NCI-H226 (cell line): ENCODE measurements at regions not wholly inside any gene's neighbourhood (a gene's known extent, or its start where the extent isn't known, plus 50 kb on each side); places are given as distances from the start of the nearest gene placed in this dataset.
"Not testable (repeated sequence)": the region's sequence is repeated elsewhere in the genome, so short reads cannot be mapped to it uniquely, and the experiment has no call there.

ENCODE experiments used
- DNase-seq: peaks from one replicate; pipeline ENCODE4 v3.0.0-alpha.2; 2015

DNA sequence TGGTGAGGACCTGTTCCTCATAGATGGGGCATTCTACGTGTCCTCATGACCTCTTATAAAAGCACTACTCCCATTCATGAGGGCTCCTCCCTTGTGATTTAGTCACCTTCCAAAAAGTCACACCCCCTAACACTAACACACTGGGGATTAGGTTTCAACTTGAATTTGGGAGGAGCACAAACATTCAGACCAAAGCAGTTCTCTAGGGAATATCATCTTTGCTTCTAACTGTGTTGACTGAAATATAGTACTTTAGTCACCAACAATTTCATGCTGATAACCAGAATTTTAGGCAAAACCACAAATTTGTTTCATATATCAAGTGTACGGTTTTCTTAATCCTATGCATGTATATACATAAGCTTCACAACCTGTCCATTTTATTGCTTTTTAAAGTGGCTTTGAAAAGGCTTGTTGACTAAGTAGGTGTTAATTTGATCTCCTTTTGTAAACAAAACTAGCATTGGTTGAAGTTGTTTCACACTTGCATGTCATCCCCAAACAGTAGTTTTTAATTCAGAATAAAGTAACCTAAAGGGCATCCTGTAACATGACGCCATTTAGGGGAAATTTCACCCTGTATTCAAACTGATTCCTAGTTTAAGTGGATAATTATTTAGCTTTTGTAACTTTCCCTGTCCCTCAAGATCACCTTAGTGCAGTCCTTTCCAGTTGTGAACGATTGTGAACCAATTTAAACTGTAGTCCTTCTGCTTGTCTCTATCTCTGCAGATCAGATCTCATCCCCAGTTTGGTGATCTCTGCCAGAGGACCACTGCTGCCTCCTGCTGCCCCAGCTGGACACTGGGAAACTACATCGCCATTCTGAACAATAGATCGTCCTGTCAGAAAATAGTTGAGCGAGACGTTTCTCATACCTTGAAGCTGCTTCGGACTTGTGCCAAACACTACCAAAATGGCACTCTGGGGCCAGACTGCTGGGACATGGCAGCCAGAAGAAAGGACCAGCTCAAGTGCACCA, 141.1 kb downstream of the TLR5 start:
- no peak for DNase-seq

DNA sequence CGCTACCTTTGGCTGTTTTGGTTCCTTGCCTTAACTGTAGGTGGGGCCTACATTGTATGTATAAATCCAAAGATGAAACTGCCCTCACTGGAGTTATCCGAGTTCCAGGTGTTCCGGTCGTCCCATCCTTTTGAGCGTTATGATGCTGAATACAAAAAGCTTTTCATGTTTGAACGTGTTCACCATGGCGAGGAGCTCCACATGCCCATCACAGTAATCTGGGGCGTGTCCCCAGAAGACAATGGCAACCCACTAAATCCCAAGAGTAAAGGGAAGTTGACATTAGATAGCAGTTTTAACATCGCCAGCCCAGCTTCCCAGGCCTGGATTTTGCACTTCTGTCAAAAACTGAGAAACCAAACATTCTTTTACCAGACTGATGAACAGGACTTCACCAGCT, 139.5 kb downstream of the TLR5 start:
- DNase-seq: no peak

DNA sequence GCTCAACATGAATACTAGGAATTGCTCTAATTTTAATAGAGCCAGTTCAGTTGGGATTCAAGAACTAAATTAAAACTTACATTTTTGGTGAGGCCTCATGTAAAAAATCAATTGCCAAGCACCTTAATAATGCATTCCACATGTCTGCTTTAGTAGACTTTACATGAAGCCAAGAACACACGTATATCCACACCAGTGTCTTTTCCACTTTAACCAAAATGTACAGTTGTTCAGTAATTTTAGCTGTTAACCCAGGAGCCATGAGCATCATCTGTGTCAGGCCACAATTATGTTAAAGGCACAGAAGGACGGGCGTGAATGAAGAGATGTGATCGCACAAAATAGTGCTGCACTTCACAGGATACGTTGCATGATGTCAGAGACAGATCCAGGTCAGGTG, 136.7 kb downstream of the TLR5 start:
- no peak for DNase-seq

DNA sequence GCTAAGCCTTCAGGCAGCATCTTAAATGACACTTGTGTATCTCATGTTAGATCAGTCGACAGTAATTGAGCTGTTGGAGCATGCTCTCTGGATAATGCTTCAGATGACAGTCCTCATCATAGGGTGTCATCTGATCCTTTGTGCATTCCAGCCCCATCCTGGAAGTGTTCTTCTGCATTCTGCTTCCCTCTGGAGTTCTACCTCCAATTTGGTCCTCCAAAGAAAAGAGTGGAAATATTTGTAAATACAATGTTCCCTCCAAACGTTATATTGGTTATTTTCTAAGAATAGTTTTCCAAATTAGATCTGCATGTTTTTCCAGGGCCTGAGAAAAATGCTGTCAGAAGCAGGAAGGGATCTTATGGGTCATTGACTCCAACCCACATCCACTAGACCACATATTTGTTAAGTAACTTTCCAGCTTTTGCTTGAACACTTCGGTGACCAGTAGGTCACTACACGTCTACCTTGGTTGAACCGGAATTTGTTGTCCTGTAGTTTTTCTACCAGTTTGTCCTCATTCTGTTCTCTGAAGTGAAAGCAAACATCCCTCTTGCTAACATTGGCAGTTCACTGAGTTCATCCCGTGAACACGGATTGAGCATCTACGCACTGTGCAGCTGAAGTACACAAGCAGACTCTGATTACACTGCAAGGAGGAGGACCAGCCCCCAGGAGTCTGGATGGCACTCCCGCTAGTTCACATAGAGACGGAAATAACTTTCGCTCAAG, 136.0 kb downstream of the TLR5 start:
- no peak for DNase-seq

DNA sequence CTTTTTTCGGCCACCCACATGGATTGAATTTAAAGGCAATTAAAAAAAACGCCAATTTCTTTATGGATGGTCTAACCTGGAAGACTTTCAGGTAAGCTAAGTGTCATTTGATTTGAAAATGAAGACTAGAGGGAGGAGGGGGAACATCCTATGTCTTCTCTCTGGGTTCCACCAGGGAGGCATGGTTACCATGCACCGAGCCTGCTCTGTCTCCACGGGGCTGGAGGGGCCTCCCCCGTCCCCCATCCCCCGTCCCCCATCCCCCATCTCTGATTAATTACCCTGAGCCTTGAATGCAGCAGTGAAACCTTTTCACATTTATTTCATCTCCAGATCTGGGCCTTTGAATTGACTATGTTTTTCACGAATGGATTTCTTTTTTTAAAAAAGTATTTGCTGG, 135.1 kb downstream of the TLR5 start:
- no peak for DNase-seq

DNA sequence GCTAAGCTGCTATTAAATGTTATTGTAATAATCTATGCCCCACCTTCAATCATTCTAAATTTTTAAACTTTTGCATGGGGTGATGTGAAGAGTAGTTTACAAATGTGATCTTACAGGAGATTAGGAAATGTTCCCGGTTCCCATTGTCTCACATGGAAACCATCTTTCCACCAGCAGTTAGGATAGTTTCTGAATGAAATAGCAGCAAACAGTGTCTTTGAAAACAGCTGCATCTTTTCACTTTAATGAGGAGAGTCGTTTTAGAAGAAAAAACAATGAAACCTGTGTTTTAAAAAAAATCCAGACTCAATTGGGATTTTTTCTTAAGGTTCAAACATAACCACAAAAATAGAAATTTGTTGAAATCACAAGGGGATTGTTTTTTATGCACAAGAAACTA, 134.2 kb downstream of the TLR5 start:
- DNase-seq: no peak

DNA sequence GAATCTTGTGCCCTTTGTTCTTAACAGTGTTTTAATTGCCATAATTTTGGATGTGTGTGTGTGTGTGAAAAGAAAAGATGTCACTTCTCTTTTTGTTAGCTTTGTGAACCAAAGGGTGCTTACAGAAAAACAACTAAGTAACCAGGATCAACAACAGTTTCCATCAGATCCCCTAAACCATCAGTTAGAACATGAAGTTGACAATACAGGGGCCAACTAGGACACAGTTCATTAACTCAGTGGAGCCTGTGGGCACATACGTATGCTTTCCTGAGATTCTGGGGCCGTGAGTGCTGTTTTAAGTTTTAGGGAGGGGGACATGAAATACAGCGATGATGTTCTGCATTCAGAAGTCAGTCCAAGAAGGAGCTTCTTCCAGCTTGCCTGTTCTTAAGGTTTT, 133.6 kb downstream of the TLR5 start:
- no peak for DNase-seq

DNA sequence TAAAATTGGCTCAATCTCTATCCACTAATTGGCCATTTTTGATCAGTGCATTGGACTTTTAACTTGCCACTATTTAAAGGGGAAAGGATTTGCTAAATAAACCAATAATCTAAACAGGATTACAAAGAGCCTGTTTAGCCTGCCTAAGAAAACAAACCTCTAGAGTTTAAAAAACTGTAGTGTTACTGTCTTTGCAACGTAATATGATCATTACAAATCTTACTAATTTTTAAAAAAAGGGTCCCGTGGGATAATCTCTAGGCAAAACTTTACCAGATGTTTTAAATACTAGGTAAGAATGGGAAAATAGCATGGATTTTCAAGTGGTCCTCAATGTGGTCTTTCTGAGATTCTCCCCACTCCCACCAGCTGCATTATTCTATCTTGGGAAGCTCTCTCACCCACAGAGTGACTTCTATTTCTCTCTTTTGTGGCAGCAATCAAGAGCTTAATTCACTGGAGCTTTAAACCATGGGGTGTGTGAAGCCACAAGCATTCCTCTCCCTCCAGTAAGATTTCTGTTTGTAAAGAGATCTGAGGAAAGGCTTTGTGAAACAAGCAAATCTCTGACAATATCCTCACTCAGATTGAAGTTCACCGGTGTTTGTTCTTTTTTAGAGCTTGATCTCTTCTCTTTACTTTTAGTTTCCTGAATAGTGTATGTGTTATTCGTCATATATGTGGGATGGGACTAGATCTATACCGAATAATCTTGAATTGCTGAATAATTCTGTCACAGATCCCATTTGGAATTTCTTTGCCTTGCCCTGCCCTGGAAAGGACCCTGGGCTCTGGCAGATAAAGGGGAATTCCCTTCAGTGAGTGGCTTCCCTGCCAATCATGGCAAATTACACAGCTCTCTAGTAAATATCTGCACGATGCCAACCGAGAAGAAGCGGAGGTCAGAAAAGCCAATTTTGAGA, 132.2 kb downstream of the TLR5 start:
- DNase-seq: no peak

DNA sequence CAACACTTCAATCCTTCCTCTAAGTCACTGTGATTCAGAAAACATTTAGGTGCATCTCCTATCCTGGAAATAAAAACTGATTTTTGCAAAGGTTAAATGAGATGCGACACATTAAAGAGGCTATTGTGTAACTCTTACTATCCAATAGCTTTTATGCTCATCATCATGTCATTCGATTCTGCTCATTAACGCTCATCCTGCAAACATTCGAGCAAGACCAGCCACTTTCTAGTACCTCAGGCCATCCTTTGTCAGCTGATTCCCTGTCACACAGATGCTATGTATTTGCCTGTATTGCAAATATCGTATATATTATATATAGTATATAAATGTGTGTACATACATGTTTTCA, 131.6 kb downstream of the TLR5 start:
- no peak for DNase-seq

DNA sequence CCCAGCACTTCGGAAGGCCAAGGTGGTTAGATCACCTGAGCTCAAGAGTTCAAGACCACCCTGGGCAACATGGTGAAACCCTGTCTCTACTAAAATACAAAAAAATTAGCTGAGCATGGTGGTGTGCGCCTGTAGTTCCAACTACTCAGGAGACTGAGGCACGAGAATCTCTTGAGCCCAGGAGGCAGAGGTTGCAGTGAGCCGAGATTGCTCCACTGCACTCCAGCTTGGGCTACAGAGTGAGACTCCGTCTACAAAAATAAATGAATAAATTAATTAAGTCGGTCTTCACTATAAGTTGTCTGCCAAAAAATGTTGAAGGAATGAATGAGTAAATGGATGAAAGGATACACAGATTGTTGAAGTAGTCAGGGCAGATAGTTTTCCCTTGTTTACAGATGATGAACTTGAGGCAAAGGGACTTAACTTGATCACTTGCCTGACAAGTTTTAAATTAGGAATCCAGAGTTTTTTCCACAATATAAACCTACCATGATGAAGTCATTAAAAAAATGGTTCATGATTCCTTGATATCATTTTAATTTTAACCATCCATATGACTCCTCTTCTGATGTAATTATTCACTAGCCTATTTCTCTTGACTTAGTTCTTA, 130.8 kb downstream of the TLR5 start:
- DNase-seq: no peak

DNA sequence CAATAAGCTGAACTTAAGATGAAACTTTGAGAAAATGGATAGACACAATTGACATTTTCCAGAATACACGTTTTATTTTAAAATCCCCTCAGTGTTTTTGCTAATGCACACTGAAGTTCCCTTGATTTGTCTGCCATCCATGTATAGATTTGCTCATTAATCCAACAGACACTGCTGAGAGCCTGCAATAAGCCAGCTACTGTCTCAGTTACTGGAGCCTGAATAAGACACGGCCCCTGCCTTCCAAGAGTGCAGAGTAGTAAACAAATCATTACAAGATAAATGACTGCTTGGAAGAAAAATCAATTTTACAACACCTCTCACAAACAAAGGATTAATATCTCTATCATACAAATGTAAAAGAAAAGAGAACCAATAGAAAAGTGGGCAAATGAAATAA, 130.1 kb downstream of the TLR5 start:
- no peak for DNase-seq

DNA sequence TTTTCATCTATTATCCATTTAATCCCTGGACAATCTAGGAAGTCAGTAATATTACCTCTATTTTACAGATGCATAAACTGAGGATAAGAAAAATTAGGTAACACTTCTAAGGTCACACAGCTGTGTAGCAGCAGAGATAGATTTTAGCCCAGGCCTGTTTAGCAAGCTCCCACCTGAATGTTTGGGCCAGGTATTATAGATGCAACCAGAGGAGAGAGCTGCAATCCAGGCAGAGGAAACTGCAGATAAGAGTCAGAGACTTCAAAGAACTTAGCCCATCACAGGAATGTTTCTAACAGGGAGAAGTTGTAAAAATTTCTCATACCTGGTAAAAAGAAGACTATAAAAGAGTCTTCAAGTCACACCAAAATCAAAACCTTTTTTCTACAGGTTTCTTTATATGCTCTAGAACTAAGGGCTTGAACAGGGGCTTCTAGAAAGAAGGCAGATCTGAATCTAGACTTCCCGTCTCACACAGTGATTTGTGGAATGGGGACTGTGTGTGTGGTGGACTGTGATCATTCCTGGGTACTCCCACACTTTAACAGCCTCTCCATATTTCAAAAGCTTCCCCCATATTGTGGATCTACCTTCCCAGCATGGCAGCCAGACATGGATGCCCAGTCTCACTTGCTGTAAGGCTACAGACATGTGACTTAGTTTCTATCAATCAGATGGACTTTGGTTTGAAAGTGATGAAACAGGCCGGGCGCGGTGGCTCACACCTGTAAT, 128.7 kb downstream of the TLR5 start:
- no peak for DNase-seq

DNA sequence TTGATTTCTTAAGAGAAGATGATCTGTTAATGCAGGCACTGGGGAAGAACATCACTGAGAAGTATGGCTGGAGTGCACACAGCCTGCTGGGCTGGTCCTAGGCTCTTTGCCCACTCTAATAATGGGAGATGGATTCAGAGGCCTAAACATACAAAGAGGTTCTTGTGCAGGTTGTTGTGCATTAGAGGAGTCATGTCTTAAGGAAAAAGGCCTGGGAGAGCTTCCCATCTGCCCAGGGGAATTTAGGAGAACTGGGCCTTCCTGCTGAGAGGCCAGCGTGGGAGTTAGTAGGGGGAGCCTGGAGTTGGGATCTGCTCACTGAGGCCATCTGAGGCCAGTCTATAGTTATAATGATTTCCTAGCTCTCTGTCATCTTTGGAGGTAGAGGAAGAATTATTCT, 126.7 kb downstream of the TLR5 start:
- DNase-seq: no peak

DNA sequence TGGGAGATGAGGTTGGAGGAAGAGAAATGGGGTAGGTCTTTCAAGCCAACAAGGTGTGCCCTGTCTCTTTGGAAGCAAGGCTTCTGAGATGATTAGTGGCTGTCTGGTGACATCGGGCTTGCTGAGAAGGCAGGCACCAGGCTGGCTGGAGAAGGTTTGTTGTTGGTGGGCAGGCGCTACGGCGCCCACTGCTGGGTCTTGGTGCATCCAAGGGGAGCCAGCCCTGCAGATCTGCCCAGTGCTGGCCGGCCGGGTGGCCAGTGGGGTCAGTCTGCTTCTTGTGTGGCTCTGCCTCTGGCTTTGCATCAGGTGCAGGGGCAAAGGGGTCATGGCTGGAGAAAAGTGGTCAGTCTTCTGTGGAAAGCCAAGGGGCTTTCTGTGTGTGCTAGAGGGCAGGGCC, 126.2 kb downstream of the TLR5 start:
- no peak for DNase-seq

DNA sequence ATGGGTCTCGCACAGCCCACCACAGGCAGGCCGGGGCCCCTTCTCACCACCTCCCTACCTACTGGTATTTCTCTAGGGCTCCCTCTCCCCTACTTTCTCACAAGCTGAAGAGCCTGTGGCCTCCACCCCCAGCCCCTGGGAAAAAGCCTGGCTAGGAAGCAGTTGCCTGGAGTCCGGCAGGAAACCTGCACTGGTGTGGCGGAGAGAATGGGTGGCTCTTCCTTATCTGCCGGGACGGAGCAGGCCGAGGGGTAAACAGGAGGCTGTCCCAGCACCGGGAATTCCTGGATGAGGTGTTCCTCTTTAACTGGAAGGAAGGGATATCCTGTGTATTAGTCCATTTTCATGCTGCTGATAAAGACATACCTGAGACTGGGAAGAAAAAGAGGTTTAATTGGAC, 125.8 kb downstream of the TLR5 start:
- peak; percentile 3 for DNase-seq

DNA sequence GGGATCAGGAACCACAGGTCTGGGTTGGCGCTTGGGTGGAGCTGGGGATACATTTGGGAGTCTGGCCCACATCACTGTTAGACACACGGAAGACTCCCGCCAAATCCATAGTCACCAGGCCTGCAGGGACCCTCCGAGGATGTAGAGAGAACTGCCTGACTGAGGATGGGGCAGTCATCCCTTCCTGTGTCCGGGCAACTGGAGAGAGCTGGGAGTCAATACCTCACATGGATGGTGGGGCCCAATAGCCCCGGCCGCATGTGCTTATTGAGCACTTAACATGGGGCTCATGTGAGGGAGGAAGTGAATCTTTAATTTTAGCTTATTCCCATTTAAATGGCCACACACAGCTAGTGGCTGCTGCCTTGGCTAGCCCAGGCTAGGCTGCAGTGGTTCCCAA, 124.5 kb downstream of the TLR5 start:
- no peak for DNase-seq

DNA sequence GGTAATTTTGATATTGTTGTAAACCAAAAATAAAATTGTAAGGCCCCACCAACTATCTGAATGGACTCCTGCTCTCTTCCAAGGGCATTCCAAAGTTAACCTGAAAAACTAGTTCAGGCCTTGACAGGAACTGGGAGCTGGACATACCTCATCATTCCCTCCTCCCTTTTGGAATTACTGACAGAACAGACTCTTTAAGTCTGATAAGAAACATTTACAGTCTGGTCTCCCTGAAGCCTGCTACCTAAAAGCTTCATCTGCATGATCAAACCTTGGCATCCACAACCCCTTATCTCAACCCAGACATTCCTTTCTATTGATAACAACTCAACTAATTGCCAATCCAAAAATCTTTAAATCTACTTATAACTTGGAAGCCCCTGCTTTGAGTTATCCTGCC, 123.8 kb downstream of the TLR5 start:
- DNase-seq: peak; percentile 5

DNA sequence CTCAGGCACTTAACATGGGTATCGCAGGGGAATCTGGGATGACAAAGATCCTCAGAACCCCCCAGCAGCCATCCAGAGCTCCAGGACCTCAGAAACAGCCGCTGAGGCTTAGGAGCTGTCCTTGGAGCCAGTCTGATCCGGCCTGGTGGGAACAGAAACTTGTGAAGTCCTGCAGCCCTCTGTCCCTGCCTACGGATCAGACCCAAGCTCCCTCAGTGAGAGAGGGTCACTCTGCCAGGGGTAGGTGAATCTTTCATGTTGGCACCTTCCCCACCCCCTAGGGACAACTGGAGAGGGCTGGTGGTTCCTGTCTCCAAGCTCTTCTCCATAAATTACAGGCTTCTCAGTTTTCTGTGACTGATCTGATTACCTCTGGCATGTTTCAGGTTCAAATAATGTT, 122.3 kb downstream of the TLR5 start:
- no peak for DNase-seq

DNA sequence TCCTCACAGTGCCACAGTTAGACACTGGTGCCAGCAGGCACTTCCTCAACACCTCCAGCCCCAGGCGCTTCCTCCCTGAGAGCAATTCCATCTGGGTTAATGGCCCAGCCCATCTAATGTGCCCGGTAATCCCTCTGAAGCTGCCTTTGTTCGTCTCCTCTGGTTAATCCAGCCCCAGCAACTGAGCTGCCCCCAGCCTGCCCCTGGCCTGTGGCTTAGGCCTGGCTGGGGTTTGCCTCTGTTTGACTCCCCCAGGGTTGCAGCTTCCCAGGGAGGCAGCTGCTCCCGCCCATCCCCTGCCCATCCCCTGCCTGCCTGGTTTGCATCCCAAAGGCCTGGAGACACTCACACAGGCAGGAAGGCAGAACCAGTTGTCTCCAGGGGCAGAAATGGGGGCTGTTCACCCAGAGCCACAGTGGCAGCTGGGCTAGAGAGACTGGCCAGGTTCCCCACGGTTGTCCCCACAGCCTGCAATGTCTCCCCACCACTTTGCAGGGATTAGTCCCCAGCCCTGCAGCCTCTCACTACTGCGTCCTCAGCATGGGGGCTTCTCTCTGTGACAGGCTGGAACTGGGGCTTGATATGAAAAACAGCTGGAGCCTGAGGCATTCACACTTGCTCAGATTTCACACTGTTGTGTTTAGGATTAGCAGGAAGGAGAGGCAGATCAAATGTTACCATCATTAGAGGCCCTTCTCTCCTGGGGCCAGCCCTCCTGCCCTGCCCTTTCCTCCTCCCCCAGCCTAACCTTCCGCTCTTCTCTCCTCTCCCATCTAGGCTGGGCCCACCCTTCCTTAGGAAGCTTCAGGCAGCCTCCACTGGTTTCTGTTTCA, 120.2 kb downstream of the TLR5 start:
- DNase-seq: no peak

DNA sequence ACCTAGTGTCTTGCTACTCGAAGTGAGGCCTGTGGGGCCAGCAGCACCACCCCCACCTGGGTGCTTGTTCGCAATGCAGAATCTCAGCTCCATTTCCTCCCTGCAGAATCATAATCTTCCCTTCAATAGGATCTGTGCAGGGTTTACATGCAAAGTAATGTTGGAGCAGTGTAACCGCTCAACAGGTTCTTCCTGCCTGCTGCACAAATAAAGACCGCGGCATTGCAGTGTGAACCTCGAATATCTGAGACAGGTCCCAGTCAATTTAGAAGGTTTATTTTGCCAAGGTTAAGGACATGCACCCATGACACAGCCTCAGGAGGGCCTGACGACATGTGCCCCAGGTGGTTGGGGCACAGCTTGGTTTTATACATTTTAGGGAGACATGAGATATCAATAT, 119.2 kb downstream of the TLR5 start:
- no peak for DNase-seq

DNA sequence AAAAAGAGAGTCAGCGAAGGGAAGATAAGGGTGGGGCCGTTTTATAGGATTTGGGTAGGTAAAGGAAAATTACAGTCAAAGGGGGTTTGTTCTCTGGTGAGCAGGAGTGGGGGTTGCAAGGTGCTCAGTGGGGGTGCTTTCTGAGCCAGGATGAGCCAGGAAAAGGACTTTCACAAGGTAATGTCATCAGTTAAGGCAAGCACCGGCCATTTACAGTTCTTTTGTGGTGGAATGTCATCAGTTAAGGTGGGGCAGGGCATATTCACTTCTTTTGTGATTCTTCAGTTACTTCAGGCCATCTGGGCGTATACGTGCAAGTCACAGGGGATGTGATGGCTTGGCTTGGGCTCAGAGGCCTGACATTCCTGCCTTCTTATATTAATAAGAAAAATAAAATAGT, 118.6 kb downstream of the TLR5 start:
- DNase-seq: not testable (repeated sequence)
